ENCODE measurements at regions not wholly inside any gene's neighbourhood (a gene's known extent, or its start where the extent isn't known, plus 50 kb on each side); places are given as distances from the start of the nearest gene placed in this dataset.

- DNase-seq (ENCODE audit: extremely low read depth, low read depth), result no peak
- no peak for TF ChIP-seq CTCF (IDR thresholded peaks at IDR 0.05; ENCODE audit: low read depth, low read length)
Measured at GRCh38 chr18:5619376-5619775, 75.6 kb upstream of the EPB41L3 start.

DNA sequence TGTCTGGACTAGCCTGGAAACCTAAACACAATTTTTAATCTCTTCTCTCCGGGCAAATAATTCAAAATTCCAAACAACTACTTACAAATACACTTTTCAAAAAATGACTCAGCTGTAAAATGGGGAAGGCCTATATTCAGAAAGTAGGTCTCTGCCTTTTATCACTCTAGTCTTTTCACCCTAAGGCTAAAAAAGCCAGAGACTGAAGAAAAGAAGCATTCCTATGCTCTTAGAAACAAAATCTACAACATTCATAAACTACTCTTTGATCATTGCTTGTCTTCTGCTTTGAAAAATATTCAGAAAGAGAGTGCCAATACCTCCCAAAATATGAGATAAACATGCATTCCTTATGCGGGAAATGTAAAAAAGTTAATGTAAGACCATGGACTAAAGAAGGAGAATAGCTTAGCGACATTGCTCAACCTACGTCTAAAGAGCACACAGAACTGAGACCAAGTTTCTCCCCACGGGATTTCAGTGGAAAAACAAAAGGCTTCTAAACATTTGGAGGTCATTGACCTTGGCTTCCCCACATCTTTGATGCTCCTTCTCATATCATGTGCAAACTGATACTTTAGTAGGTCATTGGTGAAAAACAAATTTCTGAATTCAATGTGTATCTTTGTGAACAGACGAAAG, 74.4 kb upstream of the EPB41L3 start:
- DNase-seq (ENCODE audit: extremely low read depth, low read depth), result no peak
- TF ChIP-seq CTCF (IDR thresholded peaks at IDR 0.05; ENCODE audit: low read depth, low read length), result no peak

GRCh38 chr18:5611221-5611620, 67.4 kb upstream of the EPB41L3 start:
- TF ChIP-seq CTCF (IDR thresholded peaks at IDR 0.05; ENCODE audit: low read depth, low read length), result no peak

DNA sequence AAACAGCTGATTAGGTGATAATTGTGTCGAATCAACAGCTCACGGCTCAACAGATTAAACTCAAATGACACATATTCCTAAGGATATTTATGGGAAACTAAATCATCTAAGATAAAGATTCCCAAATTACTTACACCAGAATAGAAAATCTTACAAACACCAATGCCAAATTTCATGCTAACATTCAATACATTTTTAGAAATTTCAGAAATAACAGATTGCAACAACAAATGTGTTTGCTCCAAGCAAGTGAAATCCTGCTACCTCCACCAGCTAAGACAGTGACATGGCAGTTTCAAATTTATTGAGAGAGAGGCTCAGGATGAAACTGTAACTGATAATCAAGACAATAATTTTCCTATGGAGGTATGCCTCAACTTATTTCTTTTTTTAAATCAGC, 65.0 kb upstream of the EPB41L3 start:
- no peak for TF ChIP-seq CTCF (IDR thresholded peaks at IDR 0.05; ENCODE audit: low read depth, low read length)

More at GRCh38 chr18:5611221-5611620, 67.4 kb upstream of the EPB41L3 start:
- no peak for DNase-seq (ENCODE audit: extremely low read depth, low read depth)

DNA sequence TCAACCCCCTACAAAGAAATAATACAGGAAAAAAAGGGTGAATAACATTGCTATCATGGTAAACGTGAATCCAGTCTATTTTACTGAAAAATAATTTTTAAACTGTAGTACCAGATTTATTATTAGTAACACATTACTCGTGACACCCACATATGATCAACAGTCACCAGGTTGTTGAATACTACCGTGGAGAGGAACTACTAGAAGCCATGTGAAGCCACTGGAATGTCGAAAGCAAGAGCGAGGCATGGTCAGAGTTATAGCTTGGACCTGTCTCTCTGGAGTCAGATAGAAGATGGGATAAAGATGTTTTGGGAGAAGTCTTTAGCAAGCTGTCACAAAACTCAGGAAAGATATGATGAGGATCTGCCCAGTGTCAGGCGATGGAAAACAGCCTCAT, 63.2 kb upstream of the EPB41L3 start:
- no peak for DNase-seq (ENCODE audit: extremely low read depth, low read depth)
- TF ChIP-seq CTCF (IDR thresholded peaks at IDR 0.05; ENCODE audit: low read depth, low read length), result no peak

More for the DNA sequence above, 65.0 kb upstream of the EPB41L3 start:
- no peak for DNase-seq (ENCODE audit: extremely low read depth, low read depth)

DNA sequence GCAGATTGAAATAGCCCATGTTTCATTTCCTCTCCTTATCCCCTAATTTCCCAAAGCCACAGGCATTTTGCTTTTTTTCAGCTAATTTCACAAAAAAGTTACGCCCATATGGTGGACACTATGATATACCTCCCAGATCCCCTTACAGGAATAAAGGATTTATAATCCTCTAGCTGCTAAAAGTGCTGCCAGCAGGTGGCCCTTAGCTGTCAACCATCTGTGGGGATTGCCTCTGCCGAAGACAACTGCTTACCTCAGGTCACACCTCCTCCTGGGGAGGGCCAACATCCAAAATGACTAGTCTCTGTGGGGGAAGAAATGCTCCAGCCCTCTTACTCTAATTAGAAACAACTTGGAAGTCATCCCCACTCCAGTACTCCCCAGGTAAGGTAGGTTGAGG, 61.0 kb upstream of the EPB41L3 start:
- no peak for TF ChIP-seq CTCF (IDR thresholded peaks at IDR 0.05; ENCODE audit: low read depth, low read length)
- no peak for DNase-seq (ENCODE audit: extremely low read depth, low read depth)

DNA sequence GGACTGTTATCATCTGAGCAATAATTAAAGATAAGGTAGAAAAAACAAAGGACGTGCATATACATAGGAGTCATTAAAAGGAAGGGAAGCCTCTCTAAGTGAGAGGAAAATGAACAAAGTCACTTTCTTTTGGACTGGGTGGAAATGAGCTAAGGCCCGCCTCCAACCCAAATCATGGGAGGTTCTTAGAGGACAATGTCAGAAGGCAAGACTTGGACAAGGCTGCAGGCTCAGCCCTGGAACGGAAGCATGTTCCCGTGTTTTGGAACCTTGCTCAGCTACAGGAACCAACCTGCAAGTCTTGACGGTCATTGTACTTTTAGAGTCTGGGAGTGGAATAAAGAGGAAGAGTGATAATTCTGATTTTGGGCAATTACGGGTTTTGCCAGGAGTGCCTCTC, 59.4 kb upstream of the EPB41L3 start:
- TF ChIP-seq CTCF (IDR thresholded peaks at IDR 0.05; ENCODE audit: low read depth, low read length), result no peak
- no peak for DNase-seq (ENCODE audit: extremely low read depth, low read depth)

Measured in AG09319 (cell line).